IgD-negative memory B cell (primary cell): ENCODE measurements at regions not wholly inside any gene's neighbourhood (a gene's known extent, or its start where the extent isn't known, plus 50 kb on each side); places are given as distances from the start of the nearest gene placed in this dataset.

Source experiments
- H3K27ac Mint-ChIP-seq, 3 donors: one replicate each; pipeline ENCODE4 v1.8.0; 2020 to 2022; ENCODE audit warnings: mild to moderate bottlenecking in 3 of 3, mixed read lengths in 3 of 3, moderate library complexity in 1 of 3
- H3K27me3 Mint-ChIP-seq: one replicate; pipeline ENCODE4 v1.8.0; 2021; ENCODE audit warnings: mixed read lengths
- H3K36me3 Mint-ChIP-seq: one replicate; pipeline ENCODE4 v1.8.0; 2020; ENCODE audit warnings: mild to moderate bottlenecking, mixed read lengths
- H3K4me1 Mint-ChIP-seq, 3 donors: one replicate each; pipeline ENCODE4 v1.8.0; 2020 to 2022; ENCODE audit warnings: mixed read lengths in 3 of 3, mild to moderate bottlenecking in 1 of 3
- H3K4me3 Mint-ChIP-seq, 4 donors: one replicate each; pipeline ENCODE4 v1.8.0; 2020 to 2022; ENCODE audit warnings: mild to moderate bottlenecking in 4 of 4, mixed read lengths in 4 of 4, moderate library complexity in 3 of 4
- H3K9me3 Mint-ChIP-seq, 3 donors: one replicate each; pipeline ENCODE4 v1.8.0; 2020 to 2021; ENCODE audit warnings: mixed read lengths in 3 of 3, mild to moderate bottlenecking in 1 of 3

DNA sequence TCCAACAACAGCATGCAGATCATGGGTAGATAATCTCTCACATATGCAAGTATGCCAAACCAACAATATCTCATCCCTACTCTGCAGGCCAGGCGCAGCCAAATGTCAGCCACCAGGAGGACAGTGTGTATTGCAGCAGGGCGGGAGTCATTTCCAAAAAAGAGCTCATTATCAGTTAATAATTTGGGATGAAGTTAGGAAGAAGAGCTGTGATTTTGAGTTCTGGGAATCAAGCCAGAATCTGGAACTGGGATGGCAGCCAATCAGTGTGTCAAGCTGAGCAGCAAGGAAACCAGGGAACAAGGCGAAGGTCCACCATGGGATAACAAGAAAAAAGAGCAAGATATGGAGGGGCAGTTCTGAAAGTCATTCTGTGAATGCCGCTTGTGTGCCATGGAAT, 88.2 kb upstream of the CAMK2D start:
- H3K9me3 Mint-ChIP-seq, result peaks cover 0 to 3% (median 2%) of the 10 kb centered on the region in 3 donors
- H3K4me1 Mint-ChIP-seq, result peaks cover 0 to 7% (median 0%) of the 10 kb centered on the region in 3 donors
- H3K36me3 Mint-ChIP-seq, result peaks cover 2% of the 10 kb centered on the region
- no peak overlapping the region for H3K27ac Mint-ChIP-seq
- peaks cover 1% of the 10 kb centered on the region for H3K27me3 Mint-ChIP-seq
- no peak overlapping the region for H3K4me3 Mint-ChIP-seq

DNA sequence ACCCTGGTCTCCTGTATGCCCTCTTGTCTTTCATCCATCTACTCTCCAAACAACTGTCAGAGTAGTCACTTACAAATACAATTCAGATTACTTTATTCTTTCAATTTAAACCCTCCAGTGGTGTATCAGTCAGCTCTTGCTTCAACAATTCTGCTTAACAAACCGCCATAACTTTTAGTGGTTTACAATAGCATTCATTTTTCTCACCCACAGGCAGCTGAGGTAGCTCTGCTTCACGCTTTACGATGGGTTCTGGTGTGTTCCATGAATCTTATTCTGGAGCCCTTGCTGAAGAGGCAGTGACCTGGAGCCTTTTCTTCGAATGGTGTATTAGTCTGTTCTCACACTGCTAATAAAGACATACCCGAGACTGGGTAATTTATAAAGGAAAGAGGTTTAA, 86.2 kb upstream of the CAMK2D start:
- peaks cover 0 to 3% (median 2%) of the 10 kb centered on the region in 3 donors for H3K9me3 Mint-ChIP-seq
- peaks cover 2% of the 10 kb centered on the region for H3K36me3 Mint-ChIP-seq
- peaks cover 1% of the 10 kb centered on the region for H3K27me3 Mint-ChIP-seq
- H3K27ac Mint-ChIP-seq, result no peak overlapping the region
- H3K4me3 Mint-ChIP-seq, result no peak overlapping the region
- peaks cover 0 to 7% (median 0%) of the 10 kb centered on the region in 3 donors for H3K4me1 Mint-ChIP-seq

DNA sequence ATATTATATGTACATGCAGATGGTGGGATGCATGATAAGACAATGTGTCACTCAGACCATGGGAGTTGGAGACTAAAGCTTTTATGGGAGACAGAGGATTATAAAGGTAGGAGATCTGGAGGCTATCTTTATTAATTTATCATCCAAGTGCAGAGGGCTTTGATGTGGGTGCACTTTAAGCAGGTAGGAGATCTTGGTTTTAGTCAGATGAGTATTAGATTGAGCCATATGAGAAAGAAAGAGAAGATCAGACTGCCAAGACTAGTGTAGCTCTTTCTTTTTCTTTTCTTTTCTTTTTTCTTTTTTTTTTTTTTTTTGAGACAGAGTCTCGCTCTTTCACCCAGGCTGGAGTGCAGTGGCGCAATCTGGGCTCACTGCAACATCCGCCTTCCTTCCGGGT, 84.9 kb upstream of the CAMK2D start:
- Mint-ChIP-seq H3K36me3 (peaks cover 2% of the 10 kb centered on the region), H3K4me1 (peaks cover 0 to 7% (median 0%) of the 10 kb centered on the region in 3 donors), H3K9me3 (peaks cover 0 to 3% (median 2%) of the 10 kb centered on the region in 3 donors), H3K27ac (no peak overlapping the region), H3K4me3 (no peak overlapping the region), H3K27me3 (peaks cover 1% of the 10 kb centered on the region)

DNA sequence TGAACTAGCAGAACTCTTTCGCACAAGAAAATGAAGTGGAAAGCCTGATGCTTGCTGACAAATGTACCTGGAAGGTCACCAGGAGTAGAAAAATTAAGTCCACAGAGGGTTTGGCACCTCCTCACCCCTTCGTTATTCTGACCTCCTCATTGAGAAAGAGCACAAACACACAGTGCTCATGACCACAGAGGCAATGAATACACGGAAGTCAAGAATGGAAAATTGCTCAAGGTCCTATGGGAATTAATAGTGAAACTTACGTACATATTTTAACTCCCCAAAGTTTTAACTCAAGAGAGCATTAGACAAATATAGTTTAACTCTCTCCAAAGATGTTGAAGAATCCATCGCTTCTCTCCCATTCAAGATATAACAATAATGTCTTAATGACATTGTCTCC, 83.6 kb upstream of the CAMK2D start:
- Mint-ChIP-seq H3K36me3 (no peaks in the 10 kb centered on the region), H3K9me3 (peaks cover 0 to 3% (median 0%) of the 10 kb centered on the region in 3 donors), H3K27me3 (peaks cover 1% of the 10 kb centered on the region), H3K4me3 (no peak overlapping the region), H3K4me1 (peaks cover 0 to 7% (median 0%) of the 10 kb centered on the region in 3 donors), H3K27ac (no peak overlapping the region)

DNA sequence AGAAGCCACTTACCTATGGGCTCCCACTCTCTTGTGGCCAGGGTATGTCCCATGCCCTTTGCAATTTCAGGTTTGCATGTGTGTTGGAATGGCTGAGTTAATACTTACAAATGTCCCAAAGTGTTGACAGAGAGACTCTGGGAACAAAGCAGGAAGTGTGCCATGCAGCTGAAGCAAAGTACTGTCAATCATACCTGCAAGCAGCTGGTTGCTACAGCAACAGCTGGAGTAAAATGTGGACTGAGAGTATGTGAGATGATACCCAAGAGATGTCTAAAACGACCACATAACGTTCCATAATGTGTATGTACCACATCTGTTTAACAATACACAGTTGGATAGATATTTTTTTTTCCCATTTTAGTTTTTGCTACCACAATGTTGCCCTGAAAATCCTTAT, 82.8 kb upstream of the CAMK2D start:
- Mint-ChIP-seq H3K27ac (no peak overlapping the region), H3K36me3 (no peaks in the 10 kb centered on the region), H3K4me1 (peaks cover 0 to 7% (median 0%) of the 10 kb centered on the region in 3 donors), H3K27me3 (peaks cover 1% of the 10 kb centered on the region), H3K4me3 (no peak overlapping the region), H3K9me3 (peaks cover 0 to 3% (median 0%) of the 10 kb centered on the region in 3 donors)

DNA sequence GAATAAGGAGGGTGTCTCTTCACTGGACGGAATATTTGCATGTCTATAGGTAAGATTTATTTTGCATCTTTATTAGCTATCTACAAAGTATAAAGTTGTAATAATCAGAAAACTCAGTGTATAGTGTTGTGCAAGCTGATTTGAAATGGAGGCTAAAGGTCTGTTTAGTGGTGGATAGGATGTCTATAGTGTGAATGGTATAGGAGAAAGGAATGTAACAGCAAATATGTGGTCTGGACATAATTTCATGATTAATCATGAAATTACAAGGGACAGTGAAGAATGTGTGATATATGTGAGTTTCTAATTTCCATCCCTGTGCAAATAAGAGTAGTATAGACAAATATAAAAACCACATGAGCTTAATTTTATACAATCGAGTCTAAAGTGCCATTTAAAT, 79.3 kb upstream of the CAMK2D start:
- no peaks in the 10 kb centered on the region for H3K9me3 Mint-ChIP-seq
- H3K36me3 Mint-ChIP-seq, result no peaks in the 10 kb centered on the region
- no peak overlapping the region for H3K27ac Mint-ChIP-seq
- H3K27me3 Mint-ChIP-seq, result no peaks in the 10 kb centered on the region
- H3K4me1 Mint-ChIP-seq, result peaks cover 7 to 12% (median 8%) of the 10 kb centered on the region in 3 donors
- H3K4me3 Mint-ChIP-seq, result no peak overlapping the region

DNA sequence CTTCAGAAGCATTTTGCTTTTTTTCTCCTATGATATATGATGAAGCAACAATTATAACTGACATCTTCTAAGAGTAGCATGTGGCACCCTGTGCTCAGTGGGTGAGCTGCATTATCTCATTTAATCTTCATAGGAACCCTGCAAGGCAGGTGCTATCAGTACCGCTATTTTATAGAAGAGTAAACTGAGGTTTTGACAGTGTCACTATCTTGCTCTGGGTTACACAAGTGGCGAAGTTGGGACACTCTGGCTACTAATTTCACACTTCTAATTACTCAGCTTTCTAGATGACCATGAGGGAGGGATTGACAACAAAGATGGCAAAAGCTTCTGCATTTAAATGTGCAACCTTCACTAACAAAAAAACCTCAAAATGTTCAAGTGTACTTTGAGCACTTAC, 76.9 kb upstream of the CAMK2D start:
- Mint-ChIP-seq H3K27me3 (no peaks in the 10 kb centered on the region), H3K4me3 (no peak overlapping the region), H3K36me3 (no peaks in the 10 kb centered on the region), H3K27ac (no peak overlapping the region), H3K4me1 (peaks cover 7 to 8% (median 7%) of the 10 kb centered on the region in 3 donors), H3K9me3 (no peaks in the 10 kb centered on the region)

DNA sequence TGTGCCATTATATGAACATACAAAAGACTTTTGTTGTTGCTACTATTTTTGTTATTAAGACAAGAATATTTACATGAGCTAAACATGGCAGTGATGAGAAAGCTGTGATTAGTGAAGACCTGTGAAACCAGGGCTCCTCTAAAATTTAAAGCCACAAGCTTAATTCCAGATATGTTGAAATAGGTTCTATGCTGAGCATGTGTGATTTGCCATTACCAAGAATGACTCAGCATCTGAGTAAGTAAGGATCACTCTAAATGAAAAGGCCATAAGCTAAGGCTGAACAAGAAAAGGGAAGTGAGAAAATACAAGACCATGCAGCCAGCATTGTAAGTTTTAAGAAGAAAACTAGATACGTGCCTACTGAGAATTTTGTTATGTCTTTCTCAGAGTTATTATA, 75.9 kb upstream of the CAMK2D start:
- H3K9me3 Mint-ChIP-seq, result no peaks in the 10 kb centered on the region
- peaks cover 7 to 8% (median 7%) of the 10 kb centered on the region in 3 donors for H3K4me1 Mint-ChIP-seq
- H3K4me3 Mint-ChIP-seq, result no peak overlapping the region
- H3K36me3 Mint-ChIP-seq, result no peaks in the 10 kb centered on the region
- peak overlapping the region in 1 of 3 donors; percentile 42 for H3K27ac Mint-ChIP-seq
- H3K27me3 Mint-ChIP-seq, result no peaks in the 10 kb centered on the region

DNA sequence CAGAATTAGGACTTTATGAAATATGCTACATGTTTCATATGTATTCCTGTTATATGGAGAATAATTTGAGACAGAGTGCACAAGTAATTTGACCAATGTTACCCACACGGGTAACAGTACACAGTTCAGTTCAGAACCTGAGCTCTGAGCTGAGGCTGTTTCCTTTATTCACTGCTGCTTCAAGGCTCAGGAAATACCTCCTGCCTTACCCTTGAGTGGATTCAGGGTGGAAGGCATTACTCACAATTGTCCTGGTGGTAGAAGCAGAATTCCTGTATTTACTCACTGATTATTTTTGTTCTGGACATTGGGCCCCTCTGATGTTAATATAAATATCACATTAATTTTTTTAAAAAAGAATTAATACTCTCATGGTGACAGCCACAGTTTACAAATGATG, 73.5 kb upstream of the CAMK2D start:
- Mint-ChIP-seq H3K9me3 (no peaks in the 10 kb centered on the region), H3K4me3 (no peak overlapping the region), H3K27ac (no peak overlapping the region), H3K36me3 (no peaks in the 10 kb centered on the region), H3K4me1 (peaks cover 7 to 8% (median 7%) of the 10 kb centered on the region in 3 donors), H3K27me3 (no peaks in the 10 kb centered on the region)

DNA sequence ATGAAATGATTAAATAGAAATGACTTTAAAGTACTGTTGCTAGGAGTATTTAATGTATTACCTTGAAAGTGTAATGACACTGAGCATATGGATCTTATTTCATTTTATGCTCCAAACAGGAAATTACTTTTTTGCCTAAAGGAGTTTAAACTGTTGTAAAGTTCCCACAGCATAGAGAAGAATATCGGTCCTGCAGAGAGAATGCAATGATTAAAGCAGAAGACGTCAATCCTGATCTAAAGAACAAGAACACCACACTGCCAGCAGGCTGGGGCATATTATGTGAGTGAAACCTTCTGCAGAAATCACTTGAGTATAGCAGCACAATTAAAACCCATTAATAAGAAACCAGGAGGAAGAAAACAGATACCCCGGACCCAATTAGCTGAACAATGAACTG, 72.8 kb upstream of the CAMK2D start:
- Mint-ChIP-seq H3K27ac (no peak overlapping the region), H3K4me1 (peaks cover 7 to 8% (median 7%) of the 10 kb centered on the region in 3 donors), H3K9me3 (peaks cover 0 to 2% (median 0%) of the 10 kb centered on the region in 3 donors), H3K27me3 (no peaks in the 10 kb centered on the region), H3K4me3 (no peak overlapping the region), H3K36me3 (no peaks in the 10 kb centered on the region)

DNA sequence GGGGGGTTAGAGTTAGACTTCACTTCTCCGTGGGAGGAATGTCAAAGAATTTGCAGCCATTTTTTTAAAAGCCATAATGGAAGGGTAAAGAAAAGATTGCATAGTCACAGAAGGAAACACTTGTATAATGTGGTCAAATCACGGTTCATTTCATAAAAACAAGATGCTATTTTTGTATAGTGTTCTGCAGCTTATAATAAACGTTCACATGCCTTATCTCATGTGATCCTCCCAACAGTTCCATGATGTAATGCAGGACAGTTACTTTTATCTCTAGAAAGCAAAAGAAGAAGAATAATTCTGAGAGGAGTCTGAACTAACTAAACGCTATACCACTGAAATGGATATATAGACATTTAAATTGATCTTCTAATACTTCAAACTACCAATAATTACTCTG, 71.3 kb upstream of the CAMK2D start:
- peaks cover 0 to 2% (median 0%) of the 10 kb centered on the region in 3 donors for H3K9me3 Mint-ChIP-seq
- no peak overlapping the region for H3K27ac Mint-ChIP-seq
- H3K27me3 Mint-ChIP-seq, result no peaks in the 10 kb centered on the region

DNA sequence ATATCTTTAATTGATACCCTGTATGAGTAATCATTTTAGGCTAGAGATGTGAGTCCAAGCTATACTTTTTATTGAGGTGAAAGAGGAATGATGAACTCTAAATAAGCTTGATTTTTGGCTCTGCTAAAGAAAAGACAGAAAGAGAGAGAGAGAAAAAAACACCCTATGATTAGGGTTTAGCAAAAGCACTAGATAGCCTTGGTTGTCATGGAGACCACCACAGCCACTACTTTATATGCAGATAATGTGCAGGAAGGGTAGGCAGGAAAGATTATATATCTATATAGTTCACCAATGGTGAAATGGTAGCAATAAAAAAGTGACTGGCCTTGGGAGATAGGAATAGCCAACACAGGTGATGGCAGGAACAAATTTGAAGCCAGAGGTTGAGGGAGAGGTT, 69.9 kb upstream of the CAMK2D start:
- Mint-ChIP-seq H3K27ac (no peak overlapping the region), H3K9me3 (peaks cover 0 to 2% (median 0%) of the 10 kb centered on the region in 3 donors), H3K36me3 (no peaks in the 10 kb centered on the region), H3K4me3 (no peak overlapping the region), H3K4me1 (no peaks in the 10 kb centered on the region), H3K27me3 (no peaks in the 10 kb centered on the region)

More for the DNA sequence above, 71.3 kb upstream of the CAMK2D start:
- peaks cover 6 to 7% (median 7%) of the 10 kb centered on the region in 3 donors for H3K4me1 Mint-ChIP-seq
- no peak overlapping the region for H3K4me3 Mint-ChIP-seq
- no peaks in the 10 kb centered on the region for H3K36me3 Mint-ChIP-seq

DNA sequence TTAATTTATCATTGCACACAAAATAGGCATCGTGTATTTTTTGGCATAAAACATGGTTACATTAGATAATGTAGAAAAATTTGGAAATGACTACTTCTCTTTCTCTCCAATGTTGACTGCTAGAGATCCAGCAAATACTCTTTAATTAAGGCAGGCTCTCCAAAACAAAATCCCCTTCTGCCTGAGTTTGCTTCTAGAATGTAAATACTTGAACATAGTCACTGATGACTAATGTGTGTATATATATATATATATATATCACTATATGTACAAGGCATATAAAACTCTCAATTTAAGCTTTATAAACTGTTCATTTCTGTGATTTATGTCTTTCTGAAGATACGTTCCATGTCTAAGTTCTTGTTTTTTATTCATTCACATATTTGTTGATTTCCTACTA, 67.2 kb upstream of the CAMK2D start:
- no peaks in the 10 kb centered on the region for H3K36me3 Mint-ChIP-seq
- no peak overlapping the region for H3K4me3 Mint-ChIP-seq
- no peak overlapping the region for H3K27ac Mint-ChIP-seq
- peaks cover 0 to 2% (median 0%) of the 10 kb centered on the region in 3 donors for H3K9me3 Mint-ChIP-seq
- peaks cover 6 to 11% (median 11%) of the 10 kb centered on the region in 3 donors for H3K4me1 Mint-ChIP-seq
- H3K27me3 Mint-ChIP-seq, result no peaks in the 10 kb centered on the region

DNA sequence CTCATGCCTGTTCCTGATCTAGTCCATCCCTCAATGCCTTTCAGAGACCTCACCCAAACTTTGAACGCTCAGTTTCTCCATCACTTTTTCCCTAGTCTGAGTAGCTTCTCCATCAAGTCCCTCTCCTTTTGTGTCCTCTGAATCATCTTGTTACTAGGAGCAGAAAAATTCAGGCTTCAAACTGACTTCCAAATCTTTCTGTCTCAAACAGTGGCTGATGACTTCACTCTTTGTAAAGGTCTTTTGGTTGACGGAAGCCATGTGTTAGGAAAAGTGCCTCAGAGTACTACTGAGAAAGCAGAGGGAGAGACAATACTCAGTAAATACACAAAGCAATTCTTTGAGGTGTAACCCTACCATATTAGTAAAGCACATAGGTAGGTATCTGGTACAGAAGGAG, 65.7 kb upstream of the CAMK2D start:
- Mint-ChIP-seq H3K27me3 (no peaks in the 10 kb centered on the region), H3K9me3 (peaks cover 0 to 2% (median 0%) of the 10 kb centered on the region in 3 donors), H3K36me3 (no peaks in the 10 kb centered on the region), H3K4me3 (no peak overlapping the region), H3K27ac (no peak overlapping the region), H3K4me1 (peaks cover 6 to 13% (median 11%) of the 10 kb centered on the region in 3 donors)

DNA sequence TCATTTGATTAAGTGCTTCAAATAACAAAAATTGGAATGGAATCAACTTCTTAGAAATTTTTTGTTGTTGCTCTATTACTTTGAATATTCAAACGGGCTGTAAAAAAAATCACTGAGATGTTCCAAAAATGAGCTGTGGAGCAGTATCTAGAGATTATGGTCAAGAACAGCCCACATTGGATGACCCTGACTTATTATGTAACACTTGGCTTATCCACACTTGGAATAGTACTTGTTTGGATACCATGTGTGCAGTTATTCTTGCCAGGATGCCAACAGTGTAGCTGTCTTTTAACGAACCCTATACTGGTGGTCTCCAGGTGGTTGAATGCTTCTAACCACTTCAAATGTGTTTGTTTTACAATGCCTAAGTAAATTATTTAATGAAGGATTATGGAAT, 64.9 kb upstream of the CAMK2D start:
- Mint-ChIP-seq H3K27ac (no peak overlapping the region), H3K36me3 (no peaks in the 10 kb centered on the region), H3K27me3 (no peaks in the 10 kb centered on the region), H3K9me3 (peaks cover 0 to 2% (median 0%) of the 10 kb centered on the region in 3 donors), H3K4me3 (no peak overlapping the region), H3K4me1 (peaks cover 6 to 13% (median 11%) of the 10 kb centered on the region in 3 donors)

DNA sequence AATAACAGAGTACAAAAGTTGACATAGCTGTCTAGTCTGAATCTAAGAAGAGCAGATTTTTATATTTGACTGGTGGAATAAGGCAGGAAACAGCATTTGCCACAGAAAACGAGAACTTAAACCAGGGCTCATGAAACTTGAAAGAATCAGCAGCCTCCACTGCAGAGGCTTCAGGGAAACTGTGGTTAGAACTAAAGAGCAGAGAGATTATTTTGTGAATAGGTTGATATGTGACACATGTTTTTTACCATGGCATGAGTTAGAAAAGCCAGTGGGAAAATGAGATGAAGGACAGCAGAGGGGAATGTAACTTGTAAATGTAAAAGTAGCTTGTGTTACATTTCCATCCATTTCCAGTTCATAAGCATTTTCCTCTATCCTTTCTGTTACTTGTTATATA, 63.7 kb upstream of the CAMK2D start:
- Mint-ChIP-seq H3K36me3 (no peaks in the 10 kb centered on the region), H3K27ac (no peak overlapping the region), H3K4me3 (no peak overlapping the region)

More for the DNA sequence above, 63.7 kb upstream of the CAMK2D start:
- H3K9me3 Mint-ChIP-seq, result peaks cover 0 to 2% (median 0%) of the 10 kb centered on the region in 3 donors
- H3K27me3 Mint-ChIP-seq, result no peaks in the 10 kb centered on the region
- peaks cover 6 to 13% (median 11%) of the 10 kb centered on the region in 3 donors for H3K4me1 Mint-ChIP-seq
